ENCODE measurements at regions not wholly inside any gene's neighbourhood (a gene's known extent, or its start where the extent isn't known, plus 50 kb on each side); places are given as distances from the start of the nearest gene placed in this dataset.

GRCh38 chr2:240271716-240272341 is 131.4 kb upstream of the OTOS start:
- DNase-seq, result no peak
- Histone ChIP-seq H3K27ac (ENCODE audit: low read depth in 2 of 2, low read length in 1 of 2) (no peak overlapping the region), H3K4me2 (no peak overlapping the region), H2AFZ (ENCODE audit: low read depth) (no peak overlapping the region), H3K9me2 (no peaks in the 10 kb centered on the region), H3F3A (replicated peaks; ENCODE audit: insufficient read depth) (no peaks in the 10 kb centered on the region), H3K36me3 (replicated peaks in 1 of 2; ENCODE audit: control insufficient read depth in 1 of 2, insufficient read depth in 2 of 2, low read length in 1 of 2) (no peaks in the 10 kb centered on the region), H3K79me2 (ENCODE audit: insufficient read depth) (no peaks in the 10 kb centered on the region), H3K4me1 (ENCODE audit: control insufficient read depth in 1 of 2, insufficient read depth in 2 of 2, low read depth in 1 of 2, low read length in 1 of 2) (no peaks in the 10 kb centered on the region; a peak in 1 of 4 replicates), H3K4me3 (ENCODE audit: low read depth in 2 of 2, low read length in 1 of 2) (no peak overlapping the region), H3K9ac (no peak overlapping the region), H3K9me3 (no peaks in the 10 kb centered on the region), H4K20me1 (ENCODE audit: insufficient read depth) (no peaks in the 10 kb centered on the region), H3K27me3 (ENCODE audit: insufficient read depth) (no peaks in the 10 kb centered on the region)
- POLR2A ChIA-PET, result no interaction called here
- TF ChIP-seq, protein P1, sequence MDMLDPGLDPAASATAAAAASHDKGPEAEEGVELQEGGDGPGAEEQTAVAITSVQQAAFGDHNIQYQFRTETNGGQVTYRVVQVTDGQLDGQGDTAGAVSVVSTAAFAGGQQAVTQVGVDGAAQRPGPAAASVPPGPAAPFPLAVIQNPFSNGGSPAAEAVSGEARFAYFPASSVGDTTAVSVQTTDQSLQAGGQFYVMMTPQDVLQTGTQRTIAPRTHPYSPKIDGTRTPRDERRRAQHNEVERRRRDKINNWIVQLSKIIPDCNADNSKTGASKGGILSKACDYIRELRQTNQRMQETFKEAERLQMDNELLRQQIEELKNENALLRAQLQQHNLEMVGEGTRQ (IDR thresholded peaks at IDR 0.05; ENCODE audit: borderline replicate concordance, low read depth, low read length), result no peak
- TF ChIP-seq TEAD4 (IDR thresholded peaks at IDR 0.05; ENCODE audit: borderline replicate concordance, insufficient read depth) (no peak), RAD21 (IDR thresholded peaks at IDR 0.05; ENCODE audit: low read length) (no peak), SIN3A (IDR thresholded peaks at IDR 0.05; ENCODE audit: borderline replicate concordance, low read depth, low read length) (no peak), ZBTB33 (IDR thresholded peaks at IDR 0.05; ENCODE audit: borderline replicate concordance, low read depth) (no peak), GATA2 (CRISPR knock-in tag; IDR thresholded peaks at IDR 0.05) (no peak), USF1 (IDR thresholded peaks at IDR 0.05; ENCODE audit: borderline replicate concordance, low read depth) (no peak), FOXM1 (IDR thresholded peaks at IDR 0.05; ENCODE audit: low read depth) (no peak), NFIC (IDR thresholded peaks at IDR 0.05; ENCODE audit: borderline replicate concordance) (no peak), IRF3 (IDR thresholded peaks at IDR 0.05; ENCODE audit: low read depth, low read length) (no peak), NRF1 (IDR thresholded peaks at IDR 0.05; ENCODE audit: low read depth, low read length) (no peak), MAX (IDR thresholded peaks at IDR 0.05; ENCODE audit: low read depth) (no peak), RFX5 (IDR thresholded peaks at IDR 0.05; ENCODE audit: low read length) (no peak)
- 11% methylated on average over 4 of the region's 4 CpGs for WGBS (ENCODE audit: low lambda C conversion rate)
- CTCF ChIA-PET, result no interaction called here

Measured in SK-N-SH (cell line).